Neural crest cell (in vitro differentiated cells): ENCODE measurements at regions not wholly inside any gene's neighbourhood (a gene's known extent, or its start where the extent isn't known, plus 50 kb on each side); places are given as distances from the start of the nearest gene placed in this dataset.

Experiments used
- DNase-seq: peaks from one replicate; pipeline ENCODE4 v3.0.0; 2021; ENCODE audit warnings: low read depth, mixed read lengths, low spot score
- H3K27ac Mint-ChIP-seq: one replicate; pipeline ENCODE4 v1.8.0; 2021; ENCODE audit warnings: mild to moderate bottlenecking, mixed read lengths; ENCODE audit not compliant: unreplicated experiment
- H3K27me3 Mint-ChIP-seq: 2 replicates; pipeline ENCODE4 v1.8.0; 2021; ENCODE audit warnings: low read depth, mild to moderate bottlenecking, mixed read lengths
- H3K36me3 Mint-ChIP-seq: 2 replicates; pipeline ENCODE4 v1.8.0; 2021; ENCODE audit warnings: low read depth, mild to moderate bottlenecking, mixed read lengths
- H3K4me1 Mint-ChIP-seq: 2 replicates; pipeline ENCODE4 v1.8.0; 2021; ENCODE audit warnings: mixed read lengths
- H3K4me3 Mint-ChIP-seq: one replicate; pipeline ENCODE4 v1.8.0; 2021; ENCODE audit warnings: mild to moderate bottlenecking, mixed read lengths
- H3K9me3 Mint-ChIP-seq: 2 replicates; pipeline ENCODE4 v1.8.0; 2021; ENCODE audit warnings: mixed read lengths
- TF ChIP-seq, protein P1 (sequence below): fragments of 200-600 bp; sonication (generic); conservative IDR thresholded peaks from 2 replicates; pipeline ENCODE4 v1.5.0; 2021; ENCODE audit warnings: antibody characterized with exemption, mild to moderate bottlenecking

DNA sequence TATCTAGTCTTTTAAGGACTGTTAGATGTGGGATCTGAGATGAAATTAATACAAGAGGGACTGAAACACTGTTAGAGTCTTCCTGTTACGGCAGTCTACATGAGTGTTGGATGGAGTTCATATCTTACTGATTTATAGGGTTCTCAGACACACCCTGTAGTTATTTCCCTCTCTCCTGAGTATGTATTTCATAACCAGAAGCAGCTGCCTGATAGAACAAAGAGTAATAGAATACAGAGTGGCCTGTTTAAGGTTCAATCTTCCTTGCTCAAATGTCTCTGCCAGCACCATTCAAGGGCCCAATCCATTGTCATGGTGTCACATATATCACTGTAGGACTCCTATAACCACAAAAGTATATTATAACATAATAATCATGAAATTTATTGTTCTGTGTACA, 1229.1 kb upstream of the ACVR2A start:
- no peak overlapping the region for H3K4me3 Mint-ChIP-seq

DNA sequence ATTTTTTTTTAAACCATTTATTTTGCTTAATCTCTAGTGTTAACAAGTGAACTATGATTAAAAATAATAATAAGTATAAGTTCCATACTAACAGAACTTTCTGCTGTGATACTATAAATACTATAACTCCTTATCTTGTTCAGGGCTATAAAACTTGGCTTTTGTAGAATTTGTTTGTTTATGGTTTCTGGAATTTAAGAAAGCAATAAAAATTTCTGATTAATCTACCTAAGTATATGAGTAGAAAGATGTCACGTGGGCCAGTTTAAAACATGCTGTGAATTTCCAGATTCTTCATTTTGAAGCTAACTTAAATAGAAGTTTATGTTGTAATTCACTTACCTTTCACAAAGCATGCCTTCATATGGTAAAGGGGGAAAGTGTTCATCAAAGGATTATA, 1236.3 kb upstream of the ACVR2A start:
- H3K9me3 Mint-ChIP-seq: peaks cover 11% of the 10 kb centered on the region
- H3K4me3 Mint-ChIP-seq: no peak overlapping the region
- H3K27me3 Mint-ChIP-seq: no peaks in the 10 kb centered on the region
- H3K4me1 Mint-ChIP-seq: no peaks in the 10 kb centered on the region
- TF ChIP-seq, protein P1, sequence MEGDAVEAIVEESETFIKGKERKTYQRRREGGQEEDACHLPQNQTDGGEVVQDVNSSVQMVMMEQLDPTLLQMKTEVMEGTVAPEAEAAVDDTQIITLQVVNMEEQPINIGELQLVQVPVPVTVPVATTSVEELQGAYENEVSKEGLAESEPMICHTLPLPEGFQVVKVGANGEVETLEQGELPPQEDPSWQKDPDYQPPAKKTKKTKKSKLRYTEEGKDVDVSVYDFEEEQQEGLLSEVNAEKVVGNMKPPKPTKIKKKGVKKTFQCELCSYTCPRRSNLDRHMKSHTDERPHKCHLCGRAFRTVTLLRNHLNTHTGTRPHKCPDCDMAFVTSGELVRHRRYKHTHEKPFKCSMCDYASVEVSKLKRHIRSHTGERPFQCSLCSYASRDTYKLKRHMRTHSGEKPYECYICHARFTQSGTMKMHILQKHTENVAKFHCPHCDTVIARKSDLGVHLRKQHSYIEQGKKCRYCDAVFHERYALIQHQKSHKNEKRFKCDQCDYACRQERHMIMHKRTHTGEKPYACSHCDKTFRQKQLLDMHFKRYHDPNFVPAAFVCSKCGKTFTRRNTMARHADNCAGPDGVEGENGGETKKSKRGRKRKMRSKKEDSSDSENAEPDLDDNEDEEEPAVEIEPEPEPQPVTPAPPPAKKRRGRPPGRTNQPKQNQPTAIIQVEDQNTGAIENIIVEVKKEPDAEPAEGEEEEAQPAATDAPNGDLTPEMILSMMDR: no peak
- no peaks in the 10 kb centered on the region for H3K36me3 Mint-ChIP-seq
- DNase-seq: no peak
- no peak overlapping the region for H3K27ac Mint-ChIP-seq

More for the DNA sequence above, 1229.1 kb upstream of the ACVR2A start:
- Mint-ChIP-seq H3K9me3 (peaks cover 15% of the 10 kb centered on the region), H3K27ac (no peak overlapping the region), H3K36me3 (peaks cover 4% of the 10 kb centered on the region), H3K27me3 (no peaks in the 10 kb centered on the region), H3K4me1 (no peaks in the 10 kb centered on the region)
- DNase-seq: no peak
- TF ChIP-seq, protein P1: no peak

DNA sequence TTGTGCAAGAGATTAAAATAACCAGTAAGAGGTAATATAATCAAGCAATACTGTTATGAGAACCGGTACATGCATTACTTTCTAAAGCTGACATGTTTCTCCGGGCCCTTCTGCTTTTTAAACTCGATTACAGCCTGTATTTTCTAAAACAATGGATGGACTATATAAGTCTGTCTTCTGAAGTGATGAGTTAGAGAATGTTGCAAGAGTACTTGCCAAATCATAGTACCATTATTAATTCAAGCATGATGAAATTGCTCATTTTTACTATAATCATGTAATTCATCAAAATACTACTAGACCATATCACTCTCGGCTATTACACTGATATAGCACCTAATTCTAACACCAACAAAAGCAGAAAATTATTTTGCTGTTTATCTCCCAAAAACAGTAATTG, 1240.3 kb upstream of the ACVR2A start:
- Mint-ChIP-seq H3K36me3 (no peaks in the 10 kb centered on the region), H3K4me3 (no peak overlapping the region), H3K27ac (no peak overlapping the region), H3K27me3 (no peaks in the 10 kb centered on the region), H3K9me3 (peaks cover 5% of the 10 kb centered on the region), H3K4me1 (no peaks in the 10 kb centered on the region)
- TF ChIP-seq, protein P1: no peak
- no peak for DNase-seq

DNA sequence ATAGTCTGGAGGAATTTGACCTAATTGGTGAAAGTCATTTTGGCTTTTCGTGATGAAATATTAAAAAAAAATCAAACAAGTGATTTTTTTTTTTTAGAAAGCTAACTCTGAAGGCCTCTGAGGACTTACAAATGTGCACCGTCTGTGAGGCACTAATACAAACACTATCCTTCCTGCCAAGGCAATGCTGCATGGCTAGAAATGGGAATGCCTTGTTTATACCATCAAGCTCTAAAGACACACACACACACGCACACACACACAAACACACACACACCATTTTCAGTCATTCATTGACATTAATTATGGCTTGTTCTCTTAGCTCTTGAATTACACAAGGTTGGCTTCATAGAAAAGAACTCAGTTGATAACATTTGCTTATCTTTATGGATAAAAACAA, 1242.0 kb upstream of the ACVR2A start:
- Mint-ChIP-seq H3K4me3 (no peak overlapping the region), H3K36me3 (no peaks in the 10 kb centered on the region), H3K4me1 (no peaks in the 10 kb centered on the region), H3K9me3 (peaks cover 5% of the 10 kb centered on the region), H3K27me3 (no peaks in the 10 kb centered on the region), H3K27ac (no peak overlapping the region)
- TF ChIP-seq, protein P1: no peak
- DNase-seq: no peak

DNA sequence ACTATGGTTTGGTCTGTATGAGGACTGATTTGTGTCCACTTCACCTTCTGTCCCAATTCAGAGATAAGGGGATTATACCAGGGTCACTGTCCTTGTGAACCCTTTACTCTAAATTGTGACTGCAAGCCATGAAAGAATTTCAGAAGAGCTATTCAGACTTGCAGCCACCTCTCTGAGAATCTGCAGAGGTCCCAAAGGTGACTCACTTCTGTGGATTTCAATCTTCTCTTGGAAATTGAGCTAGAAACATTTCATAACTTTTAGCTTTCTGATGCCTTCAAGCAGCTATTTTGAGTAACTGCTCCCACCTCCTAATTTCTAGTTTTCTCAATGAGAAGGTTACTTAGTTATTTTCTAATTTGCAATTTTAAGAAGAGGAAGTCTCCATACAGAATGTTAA, 1242.4 kb upstream of the ACVR2A start:
- Mint-ChIP-seq H3K27me3 (no peaks in the 10 kb centered on the region), H3K27ac (no peak overlapping the region), H3K4me3 (no peak overlapping the region), H3K4me1 (no peaks in the 10 kb centered on the region), H3K9me3 (peaks cover 2% of the 10 kb centered on the region), H3K36me3 (no peaks in the 10 kb centered on the region)
- TF ChIP-seq, protein P1: no peak
- DNase-seq: no peak

DNA sequence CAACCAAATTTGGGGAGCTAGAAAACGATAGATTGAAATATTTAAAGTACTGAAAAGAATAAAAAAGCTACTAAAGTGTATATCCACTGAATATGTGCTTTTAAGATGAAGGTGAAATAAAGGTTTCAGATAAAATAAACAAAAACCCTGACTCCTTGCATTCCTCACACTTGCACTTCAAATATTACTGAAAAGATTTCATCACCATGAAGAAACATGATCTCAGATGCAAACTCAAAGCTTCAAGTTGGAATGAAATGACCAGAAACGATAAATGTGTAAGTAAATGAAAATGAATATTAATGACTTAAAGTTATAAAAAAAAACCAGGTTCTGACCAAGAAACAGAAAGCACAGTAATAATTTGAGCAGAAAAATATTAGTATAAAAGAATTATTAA, 1246.0 kb upstream of the ACVR2A start:
- Mint-ChIP-seq H3K4me3 (no peak overlapping the region), H3K4me1 (no peaks in the 10 kb centered on the region), H3K9me3 (no peaks in the 10 kb centered on the region), H3K36me3 (no peaks in the 10 kb centered on the region), H3K27me3 (no peaks in the 10 kb centered on the region), H3K27ac (no peak overlapping the region)
- DNase-seq: no peak
- TF ChIP-seq, protein P1: no peak
